Neural cell (in vitro differentiated cells): ENCODE measurements at regions not wholly inside any gene's neighbourhood (a gene's known extent, or its start where the extent isn't known, plus 50 kb on each side); places are given as distances from the start of the nearest gene placed in this dataset.

Experiments
- H2AFZ ChIP-seq: fragments of 200-600, 300-800 bp; sonication (generic), shearing (Covaris generic); 2 replicates; pipeline ENCODE4 v1.6.0; 2014; ENCODE audit warnings: low read depth, mild to moderate bottlenecking, antibody characterized with exemption, low read length, moderate library complexity
- H3F3A ChIP-seq: fragments of 200-600 bp; shearing (Covaris generic); 2 replicates; pipeline ENCODE4 v1.6.1; 2016; ENCODE audit warnings: mild to moderate bottlenecking, moderate library complexity, mixed read lengths, antibody characterized with exemption, low read length; ENCODE audit not compliant: insufficient read depth, poor library complexity, severe bottlenecking
- H3K27ac ChIP-seq: fragments of 200-600, 300-800 bp; sonication (generic), shearing (Covaris generic); 2 replicates; pipeline ENCODE4 v1.5.1; 2014; ENCODE audit warnings: mild to moderate bottlenecking, low read length, moderate library complexity
- H3K27me3 ChIP-seq: fragments of 300-800, 200-600 bp; sonication (generic), shearing (Covaris generic); 2 replicates; pipeline ENCODE4 v1.6.0; 2014; ENCODE audit warnings: mild to moderate bottlenecking, low read depth, low read length, moderate library complexity; ENCODE audit not compliant: insufficient read depth
- H3K36me3 ChIP-seq: fragments of 300-800, 200-600 bp; sonication (generic), shearing (Covaris generic); 2 replicates; pipeline ENCODE4 v1.5.1; 2014; ENCODE audit warnings: mild to moderate bottlenecking, antibody characterized with exemption, low read length, moderate library complexity; ENCODE audit not compliant: insufficient read depth
- H3K4me2 ChIP-seq: fragments of 300-800, 200-600 bp; sonication (generic), shearing (Covaris generic); 2 replicates; pipeline ENCODE4 v1.6.0; 2014; ENCODE audit warnings: mild to moderate bottlenecking, low read length
- H3K4me3 ChIP-seq: fragments of 300-800, 200-600 bp; sonication (generic), shearing (Covaris generic); 2 replicates; pipeline ENCODE4 v1.5.1; 2014; ENCODE audit warnings: mild to moderate bottlenecking, low read length, moderate library complexity
- H3K79me2 ChIP-seq: fragments of 200-600 bp; shearing (Covaris generic); replicated peaks from 2 replicates; pipeline ENCODE4 v1.6.0; 2014; ENCODE audit warnings: mild to moderate bottlenecking, low read length, moderate library complexity; ENCODE audit not compliant: insufficient read depth
- H3K9ac ChIP-seq: fragments of 300-800, 200-600 bp; sonication (generic), shearing (Covaris generic); 2 replicates; pipeline ENCODE4 v1.6.1; 2016; ENCODE audit warnings: mild to moderate bottlenecking, low read length, mixed read lengths
- H3K9me2 ChIP-seq: fragments of 200-600 bp; shearing (Covaris generic); 2 replicates; pipeline ENCODE4 v1.6.1; 2016; ENCODE audit warnings: mild to moderate bottlenecking, low read length, mixed read lengths; ENCODE audit not compliant: insufficient read depth
- H3K9me3 ChIP-seq: fragments of 200-600, 300-800 bp; sonication (generic), shearing (Covaris generic); 2 replicates; pipeline ENCODE4 v1.6.1; 2016; ENCODE audit warnings: mild to moderate bottlenecking, mixed run types, low read length, moderate library complexity, mixed read lengths
- H4K20me1 ChIP-seq: fragments of 200-600 bp; shearing (Covaris generic); 2 replicates; pipeline ENCODE4 v1.6.1; 2016; ENCODE audit warnings: mild to moderate bottlenecking, mixed run types; ENCODE audit not compliant: insufficient read depth
- EP300 ChIP-seq: fragments of 450-650 bp; conservative IDR thresholded peaks from 2 replicates; pipeline ENCODE4 v1.6.1; 2014; ENCODE audit warnings: antibody characterized with exemption, mild to moderate bottlenecking, moderate library complexity; ENCODE audit not compliant: poor library complexity, severe bottlenecking
- EZH2 ChIP-seq: fragments of 200-600, 300-800 bp; shearing (Covaris generic), sonication (generic); IDR thresholded peaks from 2 replicates; pipeline ENCODE4 v1.6.1; 2014; ENCODE audit warnings: antibody characterized with exemption, low read length, borderline replicate concordance, mild to moderate bottlenecking; ENCODE audit not compliant: insufficient read depth, poor library complexity, severe bottlenecking
- MXI1 ChIP-seq: fragments of 450-650 bp; conservative IDR thresholded peaks from 2 replicates; pipeline ENCODE4 v1.6.1; 2014; ENCODE audit warnings: antibody characterized with exemption, mild to moderate bottlenecking; ENCODE audit not compliant: poor library complexity, severe bottlenecking
- POLR2AphosphoS5 ChIP-seq: IDR thresholded peaks from 2 replicates; pipeline ENCODE4 v1.6.1; 2012
- RAD21 ChIP-seq: fragments of 450-650 bp; conservative IDR thresholded peaks from 2 replicates; pipeline ENCODE4 v1.6.1; 2014; ENCODE audit warnings: antibody characterized with exemption, mild to moderate bottlenecking, moderate library complexity
- SMC3 ChIP-seq: fragments of 450-650 bp; conservative IDR thresholded peaks from 2 replicates; pipeline ENCODE4 v1.6.1; 2014; ENCODE audit warnings: antibody characterized with exemption, mild to moderate bottlenecking, moderate library complexity; ENCODE audit not compliant: poor library complexity
- TAF1 ChIP-seq: IDR thresholded peaks from 2 replicates; pipeline ENCODE4 v1.6.1; 2012; ENCODE audit warnings: low read depth
- TF ChIP-seq, protein P1 (sequence below): fragments of 450-650 bp; IDR thresholded peaks from 2 replicates; pipeline ENCODE4 v1.5.1; 2014; ENCODE audit warnings: antibody characterized with exemption, mild to moderate bottlenecking, moderate library complexity; ENCODE audit not compliant: poor library complexity, severe bottlenecking
- TF ChIP-seq, protein P2 (sequence below): IDR thresholded peaks from 2 replicates; pipeline ENCODE4 v1.6.1; 2012; ENCODE audit warnings: borderline replicate concordance

DNA sequence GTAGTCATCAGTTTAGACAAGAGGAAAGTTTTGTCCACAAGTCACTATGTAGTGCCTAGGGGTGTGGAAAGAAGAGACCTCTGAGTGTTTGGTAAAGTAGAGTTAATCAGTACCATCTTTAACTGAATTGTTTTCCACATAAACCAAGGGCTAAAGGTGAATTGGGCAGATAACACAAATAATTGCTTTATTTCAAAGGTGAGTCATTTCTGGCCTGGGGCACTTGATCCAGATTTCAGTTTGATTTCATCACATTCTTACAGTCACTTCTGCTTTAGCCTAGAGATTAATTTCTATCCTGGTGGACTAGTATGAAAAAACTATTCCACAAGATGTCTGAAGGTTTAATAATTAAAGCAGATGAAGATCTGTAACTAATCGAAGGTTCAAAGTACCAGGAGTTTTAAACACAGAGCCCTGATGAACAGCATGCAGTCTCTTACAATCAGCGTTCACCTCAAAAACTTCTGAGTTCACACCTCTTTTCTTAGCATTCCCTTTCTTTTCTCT is 74.5 kb upstream of the BOD1L1 start:
- TF ChIP-seq, protein P1, sequence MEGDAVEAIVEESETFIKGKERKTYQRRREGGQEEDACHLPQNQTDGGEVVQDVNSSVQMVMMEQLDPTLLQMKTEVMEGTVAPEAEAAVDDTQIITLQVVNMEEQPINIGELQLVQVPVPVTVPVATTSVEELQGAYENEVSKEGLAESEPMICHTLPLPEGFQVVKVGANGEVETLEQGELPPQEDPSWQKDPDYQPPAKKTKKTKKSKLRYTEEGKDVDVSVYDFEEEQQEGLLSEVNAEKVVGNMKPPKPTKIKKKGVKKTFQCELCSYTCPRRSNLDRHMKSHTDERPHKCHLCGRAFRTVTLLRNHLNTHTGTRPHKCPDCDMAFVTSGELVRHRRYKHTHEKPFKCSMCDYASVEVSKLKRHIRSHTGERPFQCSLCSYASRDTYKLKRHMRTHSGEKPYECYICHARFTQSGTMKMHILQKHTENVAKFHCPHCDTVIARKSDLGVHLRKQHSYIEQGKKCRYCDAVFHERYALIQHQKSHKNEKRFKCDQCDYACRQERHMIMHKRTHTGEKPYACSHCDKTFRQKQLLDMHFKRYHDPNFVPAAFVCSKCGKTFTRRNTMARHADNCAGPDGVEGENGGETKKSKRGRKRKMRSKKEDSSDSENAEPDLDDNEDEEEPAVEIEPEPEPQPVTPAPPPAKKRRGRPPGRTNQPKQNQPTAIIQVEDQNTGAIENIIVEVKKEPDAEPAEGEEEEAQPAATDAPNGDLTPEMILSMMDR, result no peak
- TF ChIP-seq SMC3 (no peak), RAD21 (no peak)
- H3K4me3 ChIP-seq, result no peak overlapping the region
- H4K20me1 ChIP-seq, result no peaks in the 10 kb centered on the region
- no peaks in the 10 kb centered on the region for H3K36me3 ChIP-seq
- H3K79me2 ChIP-seq, result no peaks in the 10 kb centered on the region
- no peaks in the 10 kb centered on the region for H3K27me3 ChIP-seq
- no peaks in the 10 kb centered on the region for H3K9me2 ChIP-seq
- H2AFZ ChIP-seq, result no peak overlapping the region
- no peak overlapping the region for H3K4me2 ChIP-seq
- H3K27ac ChIP-seq, result no peak overlapping the region
- H3F3A ChIP-seq, result no peaks in the 10 kb centered on the region
- no peak overlapping the region for H3K9ac ChIP-seq
- H3K9me3 ChIP-seq, result no peaks in the 10 kb centered on the region

DNA sequence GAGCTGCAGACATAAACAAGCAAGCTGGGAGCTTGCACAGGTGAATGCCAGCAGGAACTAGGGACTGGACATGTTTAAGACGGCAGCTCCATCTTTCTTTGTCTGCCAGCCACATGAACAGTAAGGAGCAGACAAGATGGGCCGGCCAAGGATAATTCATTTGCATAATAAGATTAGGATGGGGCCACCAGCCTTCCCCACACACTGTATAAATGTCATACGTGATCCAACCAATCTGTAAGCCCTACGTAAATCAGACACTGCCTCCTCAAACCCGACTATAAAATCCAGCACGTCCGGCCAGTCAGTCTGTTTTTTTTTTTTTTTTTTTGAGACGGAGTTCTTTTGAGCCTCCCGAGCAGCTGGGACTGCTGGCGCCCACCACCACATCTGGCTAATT is 75.6 kb upstream of the BOD1L1 start:
- Histone ChIP-seq H4K20me1 (no peaks in the 10 kb centered on the region), H3K4me2 (no peak overlapping the region), H3K4me3 (no peak overlapping the region), H3K36me3 (no peaks in the 10 kb centered on the region), H3K27ac (no peak overlapping the region), H3K79me2 (no peaks in the 10 kb centered on the region), H3K9me3 (no peaks in the 10 kb centered on the region), H3K27me3 (no peaks in the 10 kb centered on the region), H3F3A (no peaks in the 10 kb centered on the region), H3K9ac (no peak overlapping the region), H3K9me2 (no peaks in the 10 kb centered on the region), H2AFZ (no peak overlapping the region)
- no peak for TF ChIP-seq RAD21
- TF ChIP-seq TAF1, result no peak
- TF ChIP-seq POLR2AphosphoS5, result no peak
- TF ChIP-seq, protein P2, sequence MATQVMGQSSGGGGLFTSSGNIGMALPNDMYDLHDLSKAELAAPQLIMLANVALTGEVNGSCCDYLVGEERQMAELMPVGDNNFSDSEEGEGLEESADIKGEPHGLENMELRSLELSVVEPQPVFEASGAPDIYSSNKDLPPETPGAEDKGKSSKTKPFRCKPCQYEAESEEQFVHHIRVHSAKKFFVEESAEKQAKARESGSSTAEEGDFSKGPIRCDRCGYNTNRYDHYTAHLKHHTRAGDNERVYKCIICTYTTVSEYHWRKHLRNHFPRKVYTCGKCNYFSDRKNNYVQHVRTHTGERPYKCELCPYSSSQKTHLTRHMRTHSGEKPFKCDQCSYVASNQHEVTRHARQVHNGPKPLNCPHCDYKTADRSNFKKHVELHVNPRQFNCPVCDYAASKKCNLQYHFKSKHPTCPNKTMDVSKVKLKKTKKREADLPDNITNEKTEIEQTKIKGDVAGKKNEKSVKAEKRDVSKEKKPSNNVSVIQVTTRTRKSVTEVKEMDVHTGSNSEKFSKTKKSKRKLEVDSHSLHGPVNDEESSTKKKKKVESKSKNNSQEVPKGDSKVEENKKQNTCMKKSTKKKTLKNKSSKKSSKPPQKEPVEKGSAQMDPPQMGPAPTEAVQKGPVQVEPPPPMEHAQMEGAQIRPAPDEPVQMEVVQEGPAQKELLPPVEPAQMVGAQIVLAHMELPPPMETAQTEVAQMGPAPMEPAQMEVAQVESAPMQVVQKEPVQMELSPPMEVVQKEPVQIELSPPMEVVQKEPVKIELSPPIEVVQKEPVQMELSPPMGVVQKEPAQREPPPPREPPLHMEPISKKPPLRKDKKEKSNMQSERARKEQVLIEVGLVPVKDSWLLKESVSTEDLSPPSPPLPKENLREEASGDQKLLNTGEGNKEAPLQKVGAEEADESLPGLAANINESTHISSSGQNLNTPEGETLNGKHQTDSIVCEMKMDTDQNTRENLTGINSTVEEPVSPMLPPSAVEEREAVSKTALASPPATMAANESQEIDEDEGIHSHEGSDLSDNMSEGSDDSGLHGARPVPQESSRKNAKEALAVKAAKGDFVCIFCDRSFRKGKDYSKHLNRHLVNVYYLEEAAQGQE, result no peak
- TF ChIP-seq EP300, result no peak
- TF ChIP-seq, protein P1, result no peak
- no peak for TF ChIP-seq MXI1
- TF ChIP-seq EZH2, result no peak
